ENCODE measurements at regions not wholly inside any gene's neighbourhood (a gene's known extent, or its start where the extent isn't known, plus 50 kb on each side); places are given as distances from the start of the nearest gene placed in this dataset.

GRCh38 chr15:53116169-53116568 lies 326.0 kb upstream of the ONECUT1 start:
- in situ Hi-C loops (cut with HindIII; ENCODE audit: low pct_unique_long_range_greater_than_20kb, low sequenced_read_pairs), result no loop called here
- TF ChIP-seq JUND (IDR thresholded peaks at IDR 0.05; ENCODE audit: low read depth), result no peak
- DNase-seq (ENCODE audit: low read depth in 1 of 2, low spot score in 1 of 2), result no peak

DNA sequence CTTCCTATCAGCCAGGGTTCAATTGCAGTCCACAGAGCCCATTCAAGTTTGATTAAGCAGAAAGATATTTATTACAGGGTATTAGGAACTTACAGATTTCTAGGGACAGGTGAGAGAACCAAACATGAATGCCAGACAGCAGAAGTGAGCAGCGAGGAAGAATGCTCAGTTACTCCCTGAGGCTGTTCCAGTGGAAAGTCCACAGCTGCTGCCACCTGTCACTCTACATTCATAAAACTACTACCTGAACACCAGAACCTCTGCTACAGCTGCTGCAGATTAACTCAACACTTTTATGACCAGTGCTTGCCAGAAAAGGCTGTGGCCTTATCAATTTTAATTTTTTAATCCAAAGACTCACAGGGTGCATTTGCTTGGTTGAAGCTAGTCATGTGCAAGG lies 325.4 kb upstream of the ONECUT1 start:
- no peak for DNase-seq (ENCODE audit: low read depth in 1 of 2, low spot score in 1 of 2)
- in situ Hi-C loops (cut with HindIII; ENCODE audit: low pct_unique_long_range_greater_than_20kb, low sequenced_read_pairs), result no loop called here
- TF ChIP-seq JUND (IDR thresholded peaks at IDR 0.05; ENCODE audit: low read depth), result no peak

GRCh38 chr15:53114960-53115359 lies 324.8 kb upstream of the ONECUT1 start:
- no peak for TF ChIP-seq JUND (IDR thresholded peaks at IDR 0.05; ENCODE audit: low read depth)
- in situ Hi-C loops (cut with HindIII; ENCODE audit: low pct_unique_long_range_greater_than_20kb, low sequenced_read_pairs), result no loop called here
- no peak for DNase-seq (ENCODE audit: low read depth in 1 of 2, low spot score in 1 of 2)

DNA sequence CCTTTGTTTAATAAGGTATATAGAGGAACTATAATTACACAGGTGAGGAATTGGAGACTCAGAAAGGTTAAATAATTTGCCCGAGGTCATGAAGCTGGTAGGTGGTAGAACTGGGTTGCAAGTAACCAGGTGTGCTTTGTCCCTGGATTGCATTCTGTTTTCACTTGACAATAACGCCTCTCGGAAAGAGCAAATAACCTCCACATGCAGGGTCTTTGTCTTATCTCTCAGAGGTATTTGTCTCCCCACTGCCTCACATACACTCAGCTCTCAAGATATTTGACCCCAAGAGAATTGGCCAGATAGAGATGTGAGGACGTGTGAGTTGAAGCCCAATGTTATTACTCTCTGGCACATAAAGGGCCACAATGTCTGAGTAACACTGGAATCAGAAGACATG lies 320.9 kb upstream of the ONECUT1 start:
- in situ Hi-C loops (cut with HindIII; ENCODE audit: low pct_unique_long_range_greater_than_20kb, low sequenced_read_pairs), result no loop called here
- no peak for TF ChIP-seq JUND (IDR thresholded peaks at IDR 0.05; ENCODE audit: low read depth)
- DNase-seq (ENCODE audit: low read depth in 1 of 2, low spot score in 1 of 2), result no peak

DNA sequence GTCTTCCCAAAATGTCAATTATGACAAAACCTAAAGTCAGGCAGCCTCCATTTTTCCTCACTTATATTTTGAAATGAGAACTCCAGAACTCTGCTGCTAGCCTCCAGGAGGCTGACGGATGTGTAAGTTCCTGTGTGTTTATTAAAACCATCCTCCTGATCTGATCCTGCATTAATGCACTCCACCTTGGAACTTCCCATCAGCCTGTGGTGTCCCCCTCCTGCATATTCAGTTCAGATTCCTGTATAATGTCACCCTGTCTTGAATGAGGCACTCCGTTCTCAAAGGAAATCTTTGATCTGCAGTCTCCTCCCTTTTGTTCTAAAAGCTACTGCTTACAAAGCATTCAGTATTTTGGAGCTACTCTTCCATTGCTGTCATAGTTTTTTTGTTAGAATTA lies 318.2 kb upstream of the ONECUT1 start:
- no peak for TF ChIP-seq JUND (IDR thresholded peaks at IDR 0.05; ENCODE audit: low read depth)
- in situ Hi-C loops (cut with HindIII; ENCODE audit: low pct_unique_long_range_greater_than_20kb, low sequenced_read_pairs), result no loop called here
- DNase-seq (ENCODE audit: low read depth in 1 of 2, low spot score in 1 of 2), result no peak

DNA sequence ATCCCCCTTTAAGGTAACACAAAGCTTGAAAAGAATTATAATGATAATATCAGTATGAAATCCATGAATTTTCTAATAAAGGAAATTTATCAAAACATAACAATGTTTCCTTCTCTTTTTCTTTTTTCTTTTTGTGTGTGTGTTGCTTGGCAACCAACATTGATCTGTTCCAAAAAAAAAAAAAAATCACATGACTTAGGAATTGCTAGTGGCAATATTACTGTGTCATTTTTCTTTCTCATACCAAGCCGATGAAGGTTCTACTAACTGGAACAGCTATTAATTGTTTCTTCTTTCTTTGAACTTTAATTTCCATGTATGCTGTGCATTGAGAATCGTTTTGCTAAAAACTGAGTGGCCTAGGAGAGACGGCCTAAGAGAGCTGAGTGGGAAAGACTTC lies 317.7 kb upstream of the ONECUT1 start:
- no peak for DNase-seq (ENCODE audit: low read depth in 1 of 2, low spot score in 1 of 2)
- in situ Hi-C loops (cut with HindIII; ENCODE audit: low pct_unique_long_range_greater_than_20kb, low sequenced_read_pairs), result no loop called here
- TF ChIP-seq JUND (IDR thresholded peaks at IDR 0.05; ENCODE audit: low read depth), result no peak

DNA sequence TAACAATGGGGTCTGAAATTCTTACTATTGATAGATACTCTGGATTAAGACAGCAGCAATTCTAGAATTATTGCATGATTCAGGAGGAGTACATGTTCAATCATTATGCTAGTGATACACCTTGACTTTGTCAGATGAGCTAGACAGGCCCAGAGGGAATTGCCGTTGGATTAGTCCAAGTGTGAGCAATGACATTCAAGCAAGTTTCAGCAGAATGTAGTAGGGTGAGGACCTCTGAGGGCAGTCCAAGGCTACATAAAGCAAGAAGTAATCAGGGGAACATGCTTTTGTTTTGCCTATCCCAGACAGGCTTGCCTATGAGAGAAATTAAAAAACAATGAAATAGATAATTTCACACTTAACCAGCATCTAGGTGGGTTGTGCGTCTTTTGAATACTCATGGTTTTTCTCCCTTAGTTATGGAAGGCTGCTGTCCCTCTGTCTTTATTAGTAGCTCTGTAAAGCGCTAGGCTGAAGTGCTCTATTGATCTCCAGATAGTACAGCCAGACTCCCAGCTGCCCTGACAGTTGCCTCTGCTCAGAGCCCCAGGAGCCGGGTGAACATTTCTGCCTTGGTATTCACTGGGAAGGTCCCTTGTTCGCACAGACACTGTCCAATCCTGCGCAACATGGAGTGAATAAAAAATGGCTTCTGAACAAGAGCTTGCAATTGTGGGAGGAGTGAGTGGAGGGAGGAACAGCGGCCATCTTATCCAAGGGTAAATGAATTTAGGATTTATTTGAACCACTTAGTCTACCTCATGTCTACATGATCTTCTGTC lies 316.6 kb upstream of the ONECUT1 start:
- in situ Hi-C loops (cut with HindIII; ENCODE audit: low pct_unique_long_range_greater_than_20kb, low sequenced_read_pairs), result no loop called here
- TF ChIP-seq JUND (IDR thresholded peaks at IDR 0.05; ENCODE audit: low read depth), result no peak
- no peak for DNase-seq (ENCODE audit: low read depth in 1 of 2, low spot score in 1 of 2)

- no peak for TF ChIP-seq JUND (IDR thresholded peaks at IDR 0.05; ENCODE audit: low read depth)
- no peak for DNase-seq (ENCODE audit: low read depth in 1 of 2, low spot score in 1 of 2)
- in situ Hi-C loops (cut with HindIII; ENCODE audit: low pct_unique_long_range_greater_than_20kb, low sequenced_read_pairs), result no loop called here
Measured at GRCh38 chr15:53102483-53102882, 312.3 kb upstream of the ONECUT1 start.

DNA sequence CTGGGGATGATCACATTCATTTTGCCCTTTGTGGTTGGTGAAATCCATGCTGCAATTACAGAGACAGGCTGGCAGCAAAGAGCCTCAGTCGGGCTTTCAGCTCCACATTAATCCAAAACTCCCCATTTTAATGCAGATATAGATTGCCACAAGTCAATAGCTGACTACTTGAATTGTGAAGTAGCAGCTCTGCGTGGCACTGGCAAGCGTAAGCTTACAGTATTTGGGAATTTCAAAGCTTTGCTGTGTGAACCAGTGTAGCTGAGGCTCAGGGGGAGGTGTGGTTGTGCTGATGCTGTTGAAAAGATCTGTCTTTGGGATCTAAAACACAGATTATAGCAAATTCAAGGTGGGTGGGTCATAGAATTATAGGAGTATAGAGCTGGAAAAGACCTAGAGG lies 290.3 kb upstream of the ONECUT1 start:
- no peak for DNase-seq (ENCODE audit: low read depth in 1 of 2, low spot score in 1 of 2)
- TF ChIP-seq JUND (IDR thresholded peaks at IDR 0.05; ENCODE audit: low read depth), result no peak
- in situ Hi-C loops (cut with HindIII; ENCODE audit: low pct_unique_long_range_greater_than_20kb, low sequenced_read_pairs), result no loop called here

GRCh38 chr15:53074221-53074620 lies 284.1 kb upstream of the ONECUT1 start:
- DNase-seq (ENCODE audit: low read depth in 1 of 2, low spot score in 1 of 2), result no peak
- in situ Hi-C loops (cut with HindIII; ENCODE audit: low pct_unique_long_range_greater_than_20kb, low sequenced_read_pairs), result no loop called here
- no peak for TF ChIP-seq JUND (IDR thresholded peaks at IDR 0.05; ENCODE audit: low read depth)

DNA sequence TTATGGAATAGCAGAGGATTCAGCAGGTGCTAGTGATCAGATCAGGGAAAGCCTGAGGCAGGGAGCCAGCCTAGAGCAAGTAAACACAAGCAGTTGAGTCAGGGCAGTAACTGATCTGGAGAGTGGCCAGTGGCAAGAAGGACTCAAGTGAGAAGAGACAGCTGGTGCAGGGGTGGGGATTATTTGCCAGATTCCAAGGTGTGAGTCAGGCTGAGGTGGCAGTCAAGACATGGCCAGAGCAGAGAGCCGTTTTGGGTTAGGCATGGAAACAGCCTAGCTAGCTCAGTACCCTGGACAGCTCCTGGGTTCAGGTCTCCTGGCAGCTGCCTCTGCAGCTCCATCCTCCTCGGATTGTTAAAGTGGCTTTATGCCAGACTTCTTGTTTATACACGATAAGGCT lies 281.9 kb upstream of the ONECUT1 start:
- in situ Hi-C loops (cut with HindIII; ENCODE audit: low pct_unique_long_range_greater_than_20kb, low sequenced_read_pairs), result no loop called here
- peak; percentile 48 to 83 for DNase-seq (ENCODE audit: low read depth in 1 of 2, low spot score in 1 of 2)
- no peak for TF ChIP-seq JUND (IDR thresholded peaks at IDR 0.05; ENCODE audit: low read depth)

- TF ChIP-seq JUND (IDR thresholded peaks at IDR 0.05; ENCODE audit: low read depth), result no peak
- no peak for DNase-seq (ENCODE audit: low read depth in 1 of 2, low spot score in 1 of 2)
- in situ Hi-C loops (cut with HindIII; ENCODE audit: low pct_unique_long_range_greater_than_20kb, low sequenced_read_pairs), result no loop called here
Measured at GRCh38 chr15:53068636-53069035, 278.5 kb upstream of the ONECUT1 start.

DNA sequence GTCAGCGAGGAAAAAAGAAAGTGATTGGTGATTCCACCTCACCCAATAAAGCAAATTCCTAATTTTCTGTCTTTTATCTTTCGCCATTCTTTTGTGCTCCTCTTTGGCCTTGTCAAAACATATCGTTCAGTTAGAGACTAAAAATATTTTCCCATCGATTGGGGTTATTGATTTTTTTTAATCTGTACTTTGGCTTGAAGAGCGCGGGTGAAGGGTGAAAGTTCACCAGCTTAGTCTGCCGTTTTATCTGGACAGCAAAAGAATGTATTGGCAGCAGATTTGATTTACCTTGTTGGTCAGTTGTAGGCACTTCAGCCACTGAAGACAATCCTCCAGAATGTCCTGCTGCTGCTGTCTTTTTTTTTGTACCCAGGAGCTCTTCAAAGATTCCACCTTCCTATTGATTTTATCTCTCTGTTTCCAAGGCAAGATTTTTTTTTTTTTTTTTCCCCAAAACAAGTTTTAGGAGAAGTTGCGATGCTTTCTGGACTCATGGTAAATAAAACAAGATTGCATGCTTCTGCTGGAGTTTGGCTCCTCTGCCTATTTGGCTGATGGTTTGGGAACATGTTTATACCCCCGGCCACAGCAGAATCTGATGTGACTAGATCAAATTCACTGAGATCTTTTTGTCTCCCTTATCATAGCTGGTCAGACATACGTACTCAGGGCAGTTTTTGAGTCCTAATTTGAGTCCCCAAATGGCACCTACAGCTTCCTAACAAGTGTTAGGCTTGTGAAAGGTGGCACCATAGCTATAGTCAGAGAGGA lies 269.3 kb upstream of the ONECUT1 start:
- no peak for TF ChIP-seq JUND (IDR thresholded peaks at IDR 0.05; ENCODE audit: low read depth)
- in situ Hi-C loops (cut with HindIII; ENCODE audit: low pct_unique_long_range_greater_than_20kb, low sequenced_read_pairs), result no loop called here
- DNase-seq (ENCODE audit: low read depth in 1 of 2, low spot score in 1 of 2), result no peak
